Dermis microvascular lymphatic vessel endothelial cell (primary cell): ENCODE measurements at regions not wholly inside any gene's neighbourhood (a gene's known extent, or its start where the extent isn't known, plus 50 kb on each side); places are given as distances from the start of the nearest gene placed in this dataset.

Source experiments
- DNase-seq, 2 donors: peaks; one replicate each; pipeline versions ENCODE4 v3.0.0 to v3.0.0-alpha.2; 2010; ENCODE audit warnings: low read depth in 2 of 2

- no peak for DNase-seq
Measured at GRCh38 chr10:58970160-58970915, 206.1 kb upstream of the PHYHIPL start.

- DNase-seq, result no peak
Measured at GRCh38 chr10:58971211-58971610, 205.2 kb upstream of the PHYHIPL start.

- DNase-seq, result no peak
Measured at GRCh38 chr10:58971796-58972491, 204.5 kb upstream of the PHYHIPL start.

- DNase-seq, result no peak
Measured at GRCh38 chr10:58972576-58973234, 203.7 kb upstream of the PHYHIPL start.

- DNase-seq, result no peak
Measured at GRCh38 chr10:58973235-58973595, 203.2 kb upstream of the PHYHIPL start.

GRCh38 chr10:58976254-58976653 is 200.2 kb upstream of the PHYHIPL start:
- DNase-seq, result no peak

- DNase-seq, result no peak
Measured at GRCh38 chr10:58979711-58980110, 196.7 kb upstream of the PHYHIPL start.

- no peak for DNase-seq
Measured at GRCh38 chr10:58980826-58981415, 195.5 kb upstream of the PHYHIPL start.

GRCh38 chr10:58981846-58982245 is 194.6 kb upstream of the PHYHIPL start:
- DNase-seq, result no peak

GRCh38 chr10:58982470-58983239 is 193.8 kb upstream of the PHYHIPL start:
- DNase-seq, result no peak

GRCh38 chr10:58985216-58985615 is 191.2 kb upstream of the PHYHIPL start:
- DNase-seq, result no peak

GRCh38 chr10:58989486-58990039 is 186.9 kb upstream of the PHYHIPL start:
- DNase-seq, result no peak

- DNase-seq, result no peak
Measured at GRCh38 chr10:58990693-58991092, 185.8 kb upstream of the PHYHIPL start.

- DNase-seq, result no peak
Measured at GRCh38 chr10:58991856-58992255, 184.6 kb upstream of the PHYHIPL start.

- no peak for DNase-seq
Measured at GRCh38 chr10:58992830-58993460, 183.5 kb upstream of the PHYHIPL start.

GRCh38 chr10:58993480-58994221 is 182.8 kb upstream of the PHYHIPL start:
- no peak for DNase-seq

- no peak for DNase-seq
Measured at GRCh38 chr10:58994226-58995057, 182.0 kb upstream of the PHYHIPL start.

- no peak for DNase-seq
Measured at GRCh38 chr10:58995058-58995596, 181.3 kb upstream of the PHYHIPL start.

GRCh38 chr10:58996063-58996462 is 180.4 kb upstream of the PHYHIPL start:
- DNase-seq, result no peak
